ENCODE measurements at regions not wholly inside any gene's neighbourhood (a gene's known extent, or its start where the extent isn't known, plus 50 kb on each side); places are given as distances from the start of the nearest gene placed in this dataset.
"Not testable (repeated sequence)": the region's sequence is repeated elsewhere in the genome, so short reads cannot be mapped to it uniquely, and the experiment has no call there.

DNA sequence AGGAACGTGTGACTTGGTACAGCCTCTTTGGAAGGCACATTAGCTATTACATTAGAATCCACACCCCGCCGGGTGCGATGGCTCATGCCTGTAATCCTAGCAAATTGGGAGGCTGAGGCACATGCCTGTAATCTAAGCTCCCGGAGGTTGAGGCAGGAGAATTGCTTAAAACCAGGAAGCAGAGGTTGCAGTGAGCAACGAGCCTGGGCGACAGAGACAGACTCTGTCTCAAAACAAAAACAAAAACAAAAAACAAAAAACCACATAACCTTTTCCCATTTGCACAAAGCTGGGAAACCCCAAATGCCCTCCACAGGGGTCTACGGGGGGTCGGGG lies 82.7 kb upstream of the METTL9 start:
- not testable (repeated sequence) for DNase-seq

DNA sequence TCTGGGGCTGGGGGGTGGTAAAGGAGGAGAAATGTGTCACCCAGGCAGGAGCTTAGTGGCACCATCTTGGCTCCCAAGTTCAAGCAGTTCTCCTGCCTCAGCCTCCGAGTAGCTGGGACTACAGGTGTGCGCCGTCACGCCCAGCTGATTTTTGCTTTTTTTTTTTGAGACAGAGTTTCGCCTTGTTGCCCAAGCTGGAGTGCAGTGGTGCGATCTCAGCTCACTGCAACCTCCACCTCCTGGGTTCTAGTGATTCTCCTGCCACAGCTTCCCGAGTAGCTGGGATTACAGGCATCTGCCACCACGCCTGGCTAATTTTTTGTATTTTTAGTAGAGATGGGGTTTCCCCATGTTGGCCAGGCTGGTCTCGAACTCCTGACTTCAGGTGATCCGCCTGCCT lies 82.1 kb upstream of the METTL9 start:
- DNase-seq, result peak in 1 of 2 experiments; percentile 10

DNA sequence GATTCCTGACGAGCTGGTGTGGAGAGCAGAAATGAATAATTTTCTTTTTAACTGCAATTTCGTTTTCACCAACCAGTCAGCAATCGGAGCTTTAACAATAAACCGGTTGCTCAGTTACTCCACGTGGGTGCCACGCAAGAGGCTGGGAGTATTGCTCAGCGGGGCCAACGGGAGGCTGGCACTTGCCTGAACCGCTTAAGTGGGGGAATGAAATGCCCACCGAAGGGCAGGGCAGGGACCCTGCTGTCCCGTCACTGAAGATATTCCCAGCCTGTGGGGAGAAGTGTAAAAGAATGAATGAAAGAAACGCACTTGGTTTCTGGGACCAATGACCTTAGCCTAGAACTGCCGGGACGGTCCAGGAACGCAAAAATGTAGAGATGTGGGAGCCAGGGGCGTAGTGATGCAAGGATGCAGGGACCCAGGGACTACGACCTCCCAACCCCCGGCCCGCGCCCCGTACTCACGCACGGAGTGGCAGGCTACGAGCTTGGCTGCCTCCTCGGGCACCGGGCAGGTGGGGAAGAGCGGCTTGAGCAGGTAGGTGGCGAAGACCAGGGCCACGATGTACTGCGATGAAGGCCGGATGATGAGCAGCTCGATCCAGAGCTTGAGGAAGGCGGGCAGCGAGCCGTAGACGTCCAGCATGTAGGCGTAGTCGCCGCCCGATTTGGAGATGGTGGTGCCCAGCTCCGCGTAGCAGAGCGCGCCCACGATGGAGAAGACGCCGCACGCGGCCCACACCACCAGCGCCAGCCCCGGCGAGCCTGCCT lies 79.8 kb upstream of the METTL9 start:
- not testable (repeated sequence) for DNase-seq

DNA sequence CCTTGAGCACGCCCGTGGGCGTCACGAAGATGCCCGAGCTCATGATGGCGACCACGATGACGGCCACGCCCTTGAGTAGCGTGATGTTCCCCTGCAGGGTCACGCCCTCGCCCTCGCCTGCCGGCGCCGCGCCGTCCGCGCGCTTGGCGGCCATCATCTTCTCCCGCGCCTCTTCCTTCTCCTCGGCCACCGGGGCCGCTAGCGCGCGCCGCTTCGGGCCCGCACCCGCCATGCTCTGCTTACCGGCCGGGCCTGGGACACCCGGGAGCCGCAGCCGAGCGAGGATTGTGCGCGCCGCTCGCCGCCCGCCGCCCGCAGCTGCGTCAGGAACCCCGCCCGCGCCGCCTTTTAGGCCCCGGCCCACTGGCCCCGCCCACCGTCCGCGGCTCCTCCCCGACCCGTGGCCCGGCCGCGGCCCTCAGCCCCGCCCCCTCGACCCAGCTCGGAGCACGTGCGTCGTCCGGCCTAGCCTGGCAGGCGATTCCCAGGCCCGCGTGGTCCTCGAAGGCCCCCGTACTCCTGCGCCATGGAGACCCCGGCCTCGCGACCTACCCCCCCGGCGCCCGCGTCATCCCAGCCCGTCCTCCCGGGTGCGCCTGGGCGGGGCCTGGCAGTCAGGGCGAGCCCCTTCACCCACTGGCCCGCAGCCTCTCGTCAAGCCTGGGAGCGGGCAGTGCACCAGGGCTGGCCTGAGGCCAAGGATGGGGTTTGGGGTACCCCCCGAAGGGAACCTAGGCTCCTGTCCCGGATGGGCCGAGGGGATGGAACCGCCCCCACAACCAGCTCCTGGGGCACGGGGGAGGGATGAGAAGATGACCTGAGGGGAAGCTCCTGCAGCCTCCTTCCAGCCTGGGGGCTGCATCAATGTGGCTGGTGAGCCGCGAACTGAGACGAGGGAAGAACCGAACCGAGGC lies 79.0 kb upstream of the METTL9 start:
- peak; percentile 92 to 93 for DNase-seq

DNA sequence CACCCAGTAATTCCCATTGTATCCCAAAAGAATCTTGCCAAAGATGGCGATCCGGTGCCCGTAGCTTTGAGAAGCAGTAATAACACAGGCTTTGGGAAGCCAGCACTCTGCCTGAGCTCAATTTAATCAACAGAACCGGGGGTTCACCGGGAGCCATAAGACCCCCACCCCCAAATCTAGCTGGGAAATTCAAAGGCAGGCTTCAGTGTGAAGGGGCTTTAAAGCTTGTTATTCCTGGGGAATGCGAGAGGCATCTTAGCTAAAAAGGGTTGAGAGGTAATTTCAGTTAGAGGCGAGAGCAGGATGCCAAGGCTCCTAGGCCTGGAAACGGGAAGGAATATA lies 78.4 kb upstream of the METTL9 start:
- DNase-seq, result not testable (repeated sequence)

DNA sequence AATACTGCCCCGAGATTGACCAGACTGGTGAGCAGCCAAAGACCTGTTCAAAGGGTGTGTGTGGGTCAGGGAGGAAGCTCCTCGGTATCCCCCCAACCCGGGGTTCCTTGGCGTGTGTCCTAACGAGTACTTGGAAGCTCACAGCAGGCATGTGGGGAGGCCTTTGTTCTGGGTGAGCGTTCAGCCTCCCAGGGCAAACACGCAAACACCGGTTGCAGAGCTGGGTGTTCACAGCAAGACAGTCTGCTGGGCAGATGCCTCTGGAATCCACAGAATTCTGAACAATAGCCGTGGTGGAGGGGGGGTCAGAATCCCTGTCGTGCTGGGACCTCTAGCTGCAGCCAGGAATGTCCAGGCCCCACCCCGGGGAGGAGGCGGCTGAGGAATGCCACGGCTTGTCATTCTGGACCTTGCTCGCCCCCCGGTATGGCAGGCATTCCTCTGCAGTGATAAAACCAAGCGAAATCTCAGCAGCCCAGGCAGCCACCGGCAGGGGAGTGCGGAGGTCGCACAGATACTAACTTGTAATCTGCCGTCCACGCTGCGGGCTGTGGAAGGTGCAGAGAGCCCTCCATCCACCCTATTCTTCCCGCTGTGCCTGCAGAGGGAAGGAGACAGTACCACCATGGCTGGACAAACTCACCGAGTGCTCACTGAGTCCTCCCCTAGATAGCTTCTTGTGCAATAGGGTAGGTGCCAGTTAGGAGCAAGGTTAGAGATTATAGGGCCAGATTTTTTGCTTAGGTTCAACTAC lies 77.8 kb upstream of the METTL9 start:
- not testable (repeated sequence) for DNase-seq

DNA sequence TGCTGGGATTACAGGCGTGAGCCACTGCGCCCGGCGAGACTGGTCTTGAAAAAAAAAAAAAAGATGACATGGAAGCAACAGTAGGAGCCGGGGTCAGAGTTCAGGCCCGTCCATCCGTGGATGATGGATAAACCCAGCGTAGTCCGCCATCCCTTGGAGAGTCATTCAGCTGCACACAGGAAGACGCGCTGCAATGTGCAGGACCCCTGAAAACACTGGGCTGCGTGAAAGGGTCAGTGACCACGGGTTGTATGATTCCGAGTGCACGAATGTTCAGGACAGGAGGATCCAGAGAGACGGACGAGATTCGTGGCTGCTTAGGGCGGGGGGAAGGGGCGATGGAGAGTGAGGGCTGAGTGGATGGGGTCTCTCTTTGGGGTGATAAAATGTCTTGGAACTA lies 76.5 kb upstream of the METTL9 start:
- not testable (repeated sequence) for DNase-seq

DNA sequence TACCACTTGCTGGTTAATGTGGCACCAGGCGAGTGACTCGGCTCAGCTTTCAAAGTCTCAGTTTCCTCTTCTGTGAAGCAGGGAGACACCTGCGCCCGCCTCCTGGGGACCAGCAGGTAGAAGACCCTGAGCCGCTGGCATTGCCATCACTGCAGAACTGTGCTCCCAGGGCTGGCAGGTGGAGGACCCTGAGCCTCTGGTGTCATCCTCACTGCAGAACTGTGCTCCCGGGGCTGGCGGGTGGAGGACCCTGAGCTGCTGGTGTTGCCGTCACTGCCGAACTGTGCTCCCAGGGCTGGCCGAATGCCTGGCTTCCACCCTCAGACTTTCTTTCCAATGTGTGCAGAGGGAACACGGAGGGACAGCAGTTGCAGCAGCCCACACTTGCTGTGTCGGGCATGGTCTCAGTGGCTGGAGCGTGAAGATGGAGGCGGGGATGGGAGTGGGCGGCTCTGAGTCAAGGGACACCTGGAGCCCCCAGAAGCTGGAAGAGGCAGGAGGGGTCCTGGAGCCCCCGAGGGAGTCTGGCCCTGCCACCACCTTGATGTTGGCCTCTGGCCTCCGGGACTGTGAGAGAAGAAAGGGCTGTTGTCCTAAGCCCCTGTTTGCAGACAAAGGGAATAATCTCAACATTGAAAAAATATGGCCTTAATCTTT lies 75.8 kb upstream of the METTL9 start:
- no peak for DNase-seq

DNA sequence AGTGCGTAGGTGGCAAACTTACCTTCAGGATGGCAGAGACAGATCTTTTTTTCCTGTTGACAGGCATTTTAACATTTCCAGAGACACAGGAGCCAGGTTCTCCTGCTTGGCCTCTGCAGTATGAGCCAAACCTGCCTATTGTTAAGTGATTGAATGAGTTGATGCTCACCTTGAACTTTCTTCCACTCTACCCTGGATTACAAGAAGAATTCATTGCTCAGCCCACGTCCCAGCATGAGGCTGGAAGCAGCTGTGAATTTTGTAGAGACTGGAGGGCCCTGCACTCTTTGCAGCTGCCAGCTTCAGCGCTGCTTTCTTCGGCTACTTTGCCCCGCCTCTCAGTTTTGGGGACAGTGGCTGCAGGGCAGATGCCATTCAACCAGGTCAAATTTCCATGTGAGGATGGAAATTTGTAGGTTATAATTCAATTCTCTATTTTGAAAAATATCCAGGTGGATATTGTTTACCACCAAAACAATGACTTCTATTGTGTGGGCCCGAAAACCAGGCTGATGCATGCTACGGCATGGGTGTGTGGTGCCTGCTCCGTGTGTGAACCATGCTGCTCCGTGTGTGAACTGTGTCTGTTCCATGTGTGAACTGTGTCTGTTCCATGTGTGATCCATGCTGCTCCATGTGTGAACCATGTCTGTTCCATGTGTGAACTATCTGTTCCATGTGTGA lies 75.2 kb upstream of the METTL9 start:
- no peak for DNase-seq

DNA sequence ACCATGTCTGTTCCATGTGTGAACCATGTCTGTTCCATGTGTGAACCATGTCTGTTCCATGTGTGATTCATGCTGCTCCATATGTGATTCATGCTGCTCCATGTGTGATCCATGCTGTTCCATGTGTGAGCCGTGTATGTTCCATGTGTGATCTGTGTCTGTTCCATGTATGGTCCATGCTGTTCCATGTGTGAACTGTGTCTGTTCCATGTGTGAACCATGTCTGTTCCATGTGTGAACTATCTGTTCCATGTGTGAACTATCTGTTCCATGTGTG lies 74.7 kb upstream of the METTL9 start:
- DNase-seq, result not testable (repeated sequence)

DNA sequence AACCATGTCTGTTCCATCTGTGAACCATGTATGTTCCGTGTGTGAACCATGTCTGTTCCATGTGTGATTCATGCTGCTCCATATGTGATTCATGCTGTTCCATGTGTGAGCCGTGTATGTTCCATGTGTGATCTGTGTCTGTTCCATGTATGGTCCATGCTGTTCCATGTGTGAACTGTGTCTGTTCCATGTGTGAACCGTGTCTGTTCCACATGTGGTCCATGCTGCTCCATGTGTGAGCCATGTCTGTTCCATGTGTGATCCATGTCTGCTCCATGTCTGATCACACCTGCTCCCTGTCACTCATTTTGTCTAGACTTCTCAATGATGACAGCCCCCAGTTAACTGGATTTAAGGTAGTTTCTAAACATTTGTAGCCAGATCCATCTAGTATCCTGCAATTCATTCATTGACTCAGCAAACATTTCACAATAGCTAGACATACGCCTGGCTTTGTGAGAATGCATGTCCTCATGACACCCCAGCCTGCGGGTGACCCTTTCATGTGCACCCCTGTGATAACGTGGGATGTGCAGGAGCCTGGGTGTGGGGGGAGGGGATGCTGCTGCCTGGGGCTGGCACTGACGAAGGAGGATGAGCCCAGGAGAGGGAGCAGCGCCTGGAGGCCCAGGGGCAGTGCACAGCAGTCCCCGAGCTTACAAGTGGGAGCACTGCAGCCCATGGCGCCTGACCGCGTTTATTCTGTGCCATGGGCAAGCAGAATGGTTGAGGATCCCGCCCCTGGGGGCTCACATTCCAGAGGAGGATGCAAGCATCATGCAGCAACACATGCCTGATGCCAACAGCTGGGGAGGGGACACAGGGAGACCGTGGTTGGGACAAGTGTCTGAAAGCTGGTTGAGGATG lies 74.1 kb upstream of the METTL9 start:
- DNase-seq, result peak in 1 of 2 experiments; percentile 22

DNA sequence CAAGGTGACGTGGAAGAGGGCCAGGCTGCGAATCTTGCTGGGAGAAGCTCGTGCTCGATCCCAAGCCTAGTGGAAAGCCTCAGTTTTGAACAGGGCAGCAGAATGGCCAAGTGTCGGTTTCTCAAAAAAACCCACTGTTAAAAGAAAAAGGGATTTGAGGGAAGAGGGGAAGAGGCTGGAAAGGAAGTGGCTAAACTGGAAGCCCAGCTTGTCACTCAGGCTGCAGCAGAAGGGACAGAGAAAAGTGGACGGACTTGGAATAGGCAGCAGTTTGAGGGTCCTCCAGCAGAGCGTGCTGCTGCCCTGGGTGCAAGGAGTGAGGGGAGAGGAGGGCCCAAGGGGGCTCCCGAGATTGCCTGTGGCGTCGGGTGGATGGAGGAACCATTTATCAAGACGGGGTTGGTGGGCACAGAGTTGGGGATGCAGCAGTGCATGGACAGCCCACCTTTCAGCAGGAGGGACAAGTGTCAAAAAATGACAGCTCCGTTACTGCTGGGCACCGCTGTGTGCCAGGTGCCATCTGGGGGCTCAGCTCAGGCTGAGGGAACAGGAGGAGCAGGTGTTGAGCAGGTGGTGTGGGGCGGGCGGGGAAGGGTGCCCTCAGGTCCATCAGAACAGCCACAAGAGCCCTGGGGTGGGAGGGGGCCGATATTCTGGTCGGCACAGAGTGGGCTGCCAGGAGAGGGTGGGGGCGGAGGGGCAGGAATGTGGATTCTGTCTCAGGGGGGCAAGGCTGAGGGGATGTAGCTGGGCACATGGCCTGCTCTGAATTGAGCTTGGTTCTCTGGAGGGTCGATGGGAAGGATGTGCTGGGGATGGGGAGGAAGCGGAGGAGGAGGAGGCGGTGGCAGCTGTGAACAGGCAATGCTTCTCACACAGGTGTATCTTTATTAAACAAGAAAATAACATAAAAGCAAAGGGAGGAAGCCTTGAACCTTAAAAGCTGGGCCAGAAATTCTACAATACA lies 73.1 kb upstream of the METTL9 start:
- DNase-seq, result peak in 1 of 2 experiments; percentile 66

DNA sequence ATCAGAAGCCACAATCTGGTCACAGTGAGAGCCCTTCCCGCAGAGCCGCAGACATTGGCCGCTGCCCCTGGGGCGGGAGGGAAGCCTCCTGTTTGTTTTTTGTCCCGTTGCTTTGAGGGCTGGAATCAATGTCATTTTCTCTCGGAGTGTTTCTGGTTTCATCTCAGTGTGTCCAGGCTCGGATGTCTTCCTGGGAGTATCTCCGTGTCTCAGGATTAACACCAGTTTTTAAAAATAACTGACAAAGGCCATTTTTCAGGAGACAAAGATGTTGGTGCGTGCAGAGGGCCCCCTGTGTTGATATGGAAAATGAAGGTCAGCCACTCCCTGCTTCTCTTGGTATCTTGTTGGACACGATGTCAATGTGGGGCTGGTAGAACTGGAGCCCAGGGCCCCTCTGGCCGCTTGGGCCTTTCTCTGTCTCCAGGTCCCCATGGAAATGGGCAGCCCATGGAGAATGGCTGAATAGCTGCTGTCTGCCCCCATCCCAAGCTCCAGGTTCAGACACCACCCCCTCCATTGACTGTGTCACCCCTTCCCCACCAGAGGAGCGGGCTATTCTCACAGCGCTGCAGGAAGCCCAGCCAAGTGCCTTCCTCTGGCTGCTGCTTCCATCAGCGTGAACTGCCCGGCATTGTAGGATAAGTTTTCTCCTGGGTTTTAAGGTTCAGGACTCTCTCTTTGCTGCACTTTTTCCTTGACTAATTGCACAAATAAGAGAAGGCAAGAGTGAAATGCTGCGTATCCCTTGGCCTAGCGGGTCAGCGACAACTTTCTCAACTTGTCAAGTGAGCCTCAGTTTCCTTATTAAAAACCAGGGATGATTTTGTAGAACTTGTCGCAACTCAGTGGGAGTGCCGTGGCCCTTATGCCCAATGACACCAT lies 72.2 kb upstream of the METTL9 start:
- DNase-seq, result no peak

DNA sequence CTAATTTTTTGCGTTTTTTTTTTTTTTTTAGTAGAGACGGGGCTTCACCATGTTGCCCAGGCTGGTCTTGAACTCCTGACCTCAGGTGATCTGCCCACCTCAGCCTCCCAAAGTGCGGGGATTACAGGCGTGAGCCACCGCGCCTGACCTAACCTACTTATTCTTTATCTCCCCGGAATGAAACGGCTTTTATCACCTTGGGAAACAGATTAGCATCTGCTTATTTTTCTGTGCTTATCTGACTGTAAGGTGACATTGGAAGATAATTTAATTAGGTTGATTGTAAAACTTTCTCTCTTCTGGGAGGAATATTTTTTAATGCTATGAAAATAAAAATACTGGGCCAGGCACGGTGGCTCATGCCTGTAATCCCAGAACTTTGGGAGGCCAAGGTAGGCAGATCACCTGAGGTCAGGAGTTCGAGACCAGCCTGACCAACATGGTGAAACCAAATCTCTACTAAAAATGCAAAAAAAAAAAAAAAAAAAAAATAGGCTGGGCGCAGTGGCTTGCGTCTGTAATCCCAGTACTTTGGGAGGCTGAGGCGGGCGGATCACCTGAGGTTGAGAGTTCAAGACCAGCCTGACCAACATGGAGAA lies 70.2 kb upstream of the METTL9 start:
- not testable (repeated sequence) for DNase-seq

DNA sequence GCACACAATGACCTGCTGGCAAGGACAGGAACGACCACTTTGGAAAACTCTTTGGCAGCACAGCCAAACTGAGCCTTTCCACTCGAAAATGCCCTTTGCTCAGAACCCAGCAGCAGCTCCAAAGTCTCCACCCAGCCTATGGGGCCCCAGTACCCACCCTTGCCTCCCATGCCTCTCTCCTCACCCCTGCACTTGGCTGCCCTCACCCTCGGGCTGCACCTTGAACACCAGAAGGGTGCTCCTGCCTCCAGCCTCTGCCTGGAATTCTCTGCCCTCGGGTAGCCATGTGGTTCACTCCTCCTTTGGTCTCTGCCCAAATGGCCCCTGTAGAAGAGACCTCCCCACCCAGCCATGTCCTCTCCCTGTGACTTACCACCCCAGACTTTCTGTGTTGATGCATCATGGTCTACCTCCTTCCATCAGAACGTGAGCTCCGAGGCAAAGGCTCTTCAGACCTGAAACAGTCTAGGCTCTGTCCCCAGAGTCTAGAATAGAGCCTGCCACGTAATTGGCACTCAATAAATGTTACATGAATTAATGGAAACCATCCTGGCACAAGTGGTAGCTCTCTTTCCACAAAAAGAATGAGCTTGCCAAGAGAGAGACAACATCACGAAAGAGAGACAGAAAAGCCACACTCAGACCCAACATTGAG lies 68.5 kb upstream of the METTL9 start:
- not testable (repeated sequence) for DNase-seq

DNA sequence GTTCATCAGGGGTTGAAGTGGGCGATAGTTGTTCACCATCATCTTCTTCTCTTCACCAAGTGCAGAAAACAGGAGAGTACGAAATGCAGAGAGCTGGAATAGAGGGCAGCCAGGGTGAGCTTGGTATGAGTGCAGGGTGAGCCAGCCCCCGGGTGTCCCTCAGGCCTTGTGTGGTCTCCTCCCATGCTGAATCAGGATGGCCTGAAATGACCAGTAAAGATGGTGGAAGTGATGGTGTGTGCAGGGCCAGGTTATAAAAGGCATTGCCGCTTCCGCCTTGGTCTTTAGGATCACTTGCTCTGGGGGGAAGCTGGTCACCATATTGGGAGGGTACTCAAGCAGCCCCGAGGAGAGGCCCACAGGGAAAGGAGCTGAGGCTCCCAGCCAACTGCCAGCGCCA lies 66.4 kb upstream of the METTL9 start:
- not testable (repeated sequence) for DNase-seq

DNA sequence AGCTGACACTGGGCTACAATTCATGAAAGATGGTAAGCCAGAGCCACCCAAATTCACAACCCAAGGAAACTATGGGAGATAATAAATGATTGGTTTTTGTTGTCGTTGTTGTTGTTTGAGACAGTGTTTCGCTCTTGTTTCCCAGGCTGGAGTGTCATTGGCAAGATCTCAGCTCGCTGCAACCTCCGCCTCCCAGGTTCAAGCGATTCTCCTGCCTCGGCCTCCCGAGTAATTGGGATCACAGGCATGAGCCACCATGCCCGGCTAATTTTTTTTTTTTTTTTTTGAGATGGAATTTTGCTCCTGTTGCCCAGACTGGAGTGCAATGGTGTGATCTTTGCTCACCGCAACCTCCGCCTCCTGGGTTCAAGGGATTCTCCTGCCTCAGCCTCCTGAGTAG lies 65.9 kb upstream of the METTL9 start:
- not testable (repeated sequence) for DNase-seq

DNA sequence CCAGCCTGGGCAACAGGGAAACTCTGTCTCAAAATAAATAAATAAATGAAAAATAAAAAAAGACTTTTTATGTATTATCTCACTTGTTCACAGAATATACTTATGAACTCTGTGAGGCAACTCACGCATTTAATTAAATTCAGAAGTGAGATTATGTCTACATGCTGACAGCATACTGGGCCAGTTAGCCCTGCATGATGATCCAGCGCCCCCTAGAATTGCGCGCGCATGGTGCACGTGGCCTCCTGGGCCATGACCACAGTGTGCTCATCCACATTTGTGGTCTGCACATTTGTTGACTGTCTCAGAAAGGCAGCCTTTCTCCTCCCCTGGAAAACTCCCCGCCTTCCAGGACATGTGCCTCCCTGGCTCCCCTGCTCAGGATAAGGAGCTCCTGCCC lies 64.8 kb upstream of the METTL9 start:
- not testable (repeated sequence) for DNase-seq
